NCI-H2081 (cell line): ENCODE measurements at regions not wholly inside any gene's neighbourhood (a gene's known extent, or its start where the extent isn't known, plus 50 kb on each side); places are given as distances from the start of the nearest gene placed in this dataset.
A peak's percentile ranks its signal among the peaks of the same experiment; 100 is the strongest.

Source experiments
- DNase-seq, 2 experiments: peaks; one replicate each; lab custom pipeline; 2025; lab: John Stamatoyannopoulos, UW

DNA sequence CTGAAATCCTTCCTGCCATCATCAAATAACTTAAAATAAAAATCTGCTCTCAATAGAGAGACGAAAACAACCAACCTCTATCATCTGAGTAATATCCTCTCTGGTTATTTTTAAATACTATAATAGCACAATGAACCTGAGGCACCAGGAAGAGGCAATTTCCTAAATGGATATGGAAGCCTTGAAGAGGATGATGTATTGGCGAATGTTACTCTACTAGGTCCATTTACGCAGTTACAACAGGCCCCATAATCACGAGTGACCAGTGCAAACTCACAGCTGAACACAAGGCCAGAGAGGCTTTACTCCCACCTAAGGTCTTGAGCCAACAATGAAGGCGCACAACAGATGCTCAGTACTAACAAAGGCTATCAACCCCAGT is 678.8 kb upstream of the NR3C2 start:
- DNase-seq: no peak

DNA sequence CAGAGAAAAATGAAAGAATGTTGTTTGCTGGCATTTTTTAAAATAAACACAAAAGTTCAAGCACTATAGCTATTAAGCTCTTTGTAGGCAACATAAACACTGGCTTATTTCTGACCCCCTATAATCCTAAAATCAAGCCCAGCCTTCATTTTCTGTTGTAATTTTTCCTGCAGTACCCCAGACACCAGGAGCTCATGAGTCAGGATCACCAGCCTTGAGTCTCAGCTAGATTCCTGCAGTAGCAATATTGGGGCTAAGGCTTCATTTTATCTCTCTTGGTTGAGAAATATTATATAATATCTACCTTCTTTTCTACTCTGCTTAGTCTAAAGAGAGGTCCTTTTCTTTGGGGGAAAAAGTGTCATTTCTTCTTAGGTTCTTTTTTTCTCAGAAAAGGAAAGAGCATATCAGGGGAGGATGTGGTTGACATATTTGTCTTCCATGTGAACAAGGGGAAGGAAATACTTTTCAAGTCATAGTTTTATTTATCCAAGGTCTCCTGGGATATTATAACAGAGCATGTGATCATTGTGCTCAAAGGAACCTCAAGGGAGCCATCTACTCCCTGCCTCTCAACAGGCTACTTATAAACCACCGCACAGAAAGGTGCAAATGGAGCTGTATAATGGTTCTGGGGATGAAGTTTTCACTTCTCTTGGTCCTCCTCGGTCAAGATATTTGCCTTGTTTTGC is 678.3 kb upstream of the NR3C2 start:
- no peak for DNase-seq

DNA sequence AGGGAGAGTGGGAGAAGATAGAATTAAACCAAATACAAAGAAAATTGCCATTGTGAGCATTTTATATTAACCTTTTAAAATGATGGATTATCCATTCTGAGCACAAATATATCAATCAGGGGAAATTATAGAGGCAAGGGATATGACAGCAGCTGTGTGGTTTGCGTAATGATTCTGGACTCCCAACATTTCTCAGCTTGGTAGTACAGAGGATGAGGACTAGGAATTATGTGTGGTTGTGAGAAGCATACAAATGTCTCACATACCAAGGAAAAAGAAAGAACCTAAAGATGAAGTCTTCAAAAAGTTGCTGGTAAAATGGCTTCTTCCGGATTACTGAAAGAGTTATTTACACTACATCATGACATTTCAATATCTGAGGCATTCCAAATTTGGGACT is 674.6 kb upstream of the NR3C2 start:
- no peak for DNase-seq

DNA sequence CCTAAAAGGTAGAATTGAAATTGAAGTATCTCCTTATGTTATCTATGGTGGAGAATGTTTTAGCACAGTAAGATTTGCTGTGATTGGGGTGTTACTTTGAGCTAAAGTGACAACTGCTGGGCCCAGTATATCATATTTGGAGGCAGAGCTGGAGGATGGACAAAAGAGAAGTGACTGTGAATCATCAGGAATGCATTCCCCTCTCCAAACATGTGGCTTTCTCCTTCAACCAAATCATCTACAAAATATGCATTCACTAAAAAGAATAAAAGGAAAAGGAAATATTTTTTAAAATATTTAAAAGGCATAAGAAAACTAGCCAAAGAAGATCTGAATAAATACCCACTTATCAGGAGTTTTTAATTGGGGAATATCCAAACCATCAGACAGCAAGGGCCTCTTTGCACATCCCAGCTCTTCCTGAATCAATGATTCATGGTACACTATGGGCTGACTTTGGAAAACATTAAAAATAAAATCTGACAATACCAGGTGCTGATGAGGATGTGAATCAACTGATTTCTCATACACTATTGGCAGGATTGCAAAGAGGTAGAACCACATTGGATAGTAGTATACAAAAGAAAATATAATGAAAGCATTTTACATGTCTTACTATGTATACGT is 671.7 kb upstream of the NR3C2 start:
- DNase-seq: no peak

DNA sequence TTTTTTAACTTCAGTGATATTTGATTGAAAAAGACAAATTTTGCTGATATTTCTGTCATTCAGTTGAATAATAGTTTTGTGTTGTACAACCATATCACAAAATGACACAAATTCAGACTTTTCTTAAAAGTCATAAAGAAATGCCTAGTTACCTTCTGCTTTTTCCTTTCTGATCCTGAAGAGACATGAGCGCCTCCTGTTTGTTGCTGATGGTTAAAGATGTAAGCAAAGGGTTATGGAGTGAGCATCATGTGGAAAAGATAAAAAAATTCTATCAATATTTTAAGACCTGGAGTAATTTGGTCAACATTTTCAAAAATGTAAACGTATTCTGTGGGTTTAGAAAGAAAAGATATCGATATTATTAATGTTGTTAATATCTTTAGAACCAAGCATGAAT is 669.9 kb upstream of the NR3C2 start:
- no peak for DNase-seq

DNA sequence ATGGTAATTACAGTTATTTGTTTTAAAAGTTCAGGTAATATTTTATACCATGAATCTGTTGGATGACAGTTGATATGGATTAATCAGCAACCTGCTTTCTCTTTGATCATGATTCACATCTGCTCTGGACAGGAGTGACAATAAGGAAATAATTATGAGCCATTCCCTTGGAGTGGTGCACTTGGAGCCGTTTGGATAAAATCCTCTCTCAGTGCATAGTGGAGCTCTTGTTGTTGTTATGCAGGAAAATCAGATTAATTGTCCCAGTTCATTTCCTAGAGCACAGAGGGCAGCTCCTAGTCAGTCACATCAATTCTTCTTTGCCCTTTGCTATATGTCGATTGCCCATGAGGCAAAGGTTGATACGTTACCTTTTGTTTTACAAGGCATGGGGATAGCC is 668.3 kb upstream of the NR3C2 start:
- DNase-seq: no peak

DNA sequence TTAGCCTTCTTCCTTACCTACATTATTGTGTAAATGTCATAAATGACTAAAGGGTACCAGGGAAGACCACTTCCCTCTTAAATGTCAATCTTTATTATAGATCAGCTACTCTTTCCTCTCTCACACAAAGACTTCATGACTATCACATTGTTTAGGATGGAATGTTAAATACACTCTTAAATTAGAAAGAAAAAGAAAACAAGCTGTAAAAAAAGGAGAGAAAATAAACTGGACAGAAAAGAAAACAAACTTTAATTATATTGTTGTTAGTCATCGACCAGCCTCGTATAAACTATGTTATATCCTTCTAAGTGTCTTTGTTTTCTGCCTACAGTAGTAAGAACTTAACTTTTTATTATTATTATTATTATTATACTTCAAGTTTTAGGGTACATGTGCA is 666.4 kb upstream of the NR3C2 start:
- no peak for DNase-seq

DNA sequence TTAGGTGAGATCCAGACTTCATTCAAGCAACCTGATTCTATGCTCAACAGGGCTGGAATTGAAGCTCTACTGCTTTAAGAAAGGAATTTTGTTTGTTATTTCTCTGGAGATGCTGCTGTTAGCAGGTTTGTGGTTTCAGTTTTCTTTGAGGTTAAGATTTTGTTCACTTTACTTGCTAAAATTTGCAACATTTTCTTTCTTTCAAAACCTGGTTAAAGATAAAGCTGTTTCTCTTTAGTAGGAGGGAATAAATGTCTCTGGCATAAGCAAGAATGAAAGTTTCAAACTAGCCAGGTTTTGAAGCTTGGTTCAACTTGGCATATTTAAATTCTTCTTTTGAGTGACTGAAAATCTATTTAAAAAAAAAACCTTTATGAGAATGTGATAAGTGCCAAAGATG is 660.6 kb upstream of the NR3C2 start:
- no peak for DNase-seq

DNA sequence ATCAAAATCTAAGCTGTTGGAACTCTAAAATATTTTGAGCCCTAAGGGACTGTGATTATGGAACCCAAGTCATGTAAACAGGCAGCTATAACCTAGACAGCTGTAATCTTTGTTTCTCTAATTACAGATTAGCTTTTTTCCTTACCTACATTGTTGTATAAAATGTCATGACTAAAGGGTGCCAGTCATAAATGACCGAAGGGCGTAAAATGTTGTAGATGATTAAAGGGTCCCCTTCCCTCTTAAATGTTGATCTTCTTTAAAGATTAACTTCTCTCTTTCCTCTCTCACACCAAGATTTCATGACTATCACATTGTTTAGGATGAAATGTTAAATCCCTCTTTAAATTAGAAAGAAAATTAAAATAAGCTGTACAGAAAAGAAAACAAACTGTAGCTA is 659.4 kb upstream of the NR3C2 start:
- no peak for DNase-seq

DNA sequence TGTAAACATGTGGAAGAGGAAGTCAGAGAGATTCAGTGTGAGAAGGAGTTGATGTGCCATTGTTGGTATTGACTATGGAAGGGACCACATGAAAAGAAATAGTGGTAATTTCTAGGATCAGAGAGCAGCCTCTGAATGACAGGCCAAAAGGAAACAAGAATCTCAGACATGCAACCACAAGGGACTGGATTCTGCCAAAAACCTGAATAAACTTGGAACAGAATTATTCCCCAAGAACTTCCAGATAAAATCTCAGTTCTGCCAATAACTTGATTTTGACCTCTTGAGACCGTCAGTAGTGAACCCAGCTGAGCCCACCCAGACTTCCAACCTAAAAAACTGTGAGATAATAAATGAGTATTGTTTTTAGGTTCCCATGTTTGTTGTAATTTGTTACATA is 653.6 kb upstream of the NR3C2 start:
- DNase-seq: no peak

DNA sequence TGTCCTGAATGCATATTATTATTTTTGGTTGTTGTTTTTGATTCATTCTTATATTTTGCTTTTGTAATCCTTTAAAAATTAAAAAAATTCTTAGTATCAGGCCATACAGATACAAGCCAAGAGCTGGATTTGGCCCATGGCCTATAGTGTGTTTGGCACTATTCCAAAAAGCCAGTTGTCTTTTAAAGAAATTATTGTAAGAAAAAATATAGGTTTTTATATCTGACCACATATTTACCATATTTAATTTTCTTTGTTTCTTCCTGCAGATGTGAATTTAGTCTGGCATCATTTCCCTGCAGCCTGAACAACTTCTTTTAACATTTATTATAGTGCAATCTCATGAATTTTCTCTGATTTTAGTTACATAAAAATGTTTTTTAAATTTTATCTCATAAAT is 652.8 kb upstream of the NR3C2 start:
- DNase-seq: no peak

DNA sequence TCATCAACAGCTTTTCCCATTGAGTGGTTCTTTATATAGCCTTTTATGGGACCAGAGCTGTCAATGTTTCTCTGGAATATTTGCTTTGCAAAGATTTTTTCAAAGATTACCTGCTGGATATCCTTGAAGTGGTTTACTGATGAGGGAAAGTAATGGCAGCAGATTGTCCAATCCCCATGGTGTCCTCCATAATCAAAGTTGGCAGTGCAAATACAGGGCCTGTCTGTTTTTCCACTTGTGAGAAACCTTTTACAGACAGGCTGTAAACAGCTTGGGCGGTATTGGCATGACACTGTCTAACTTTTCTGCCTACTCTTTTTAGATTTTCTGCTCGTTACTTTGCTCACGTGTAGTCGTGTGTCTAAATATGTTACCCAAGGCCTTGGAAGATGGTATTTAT is 641.9 kb upstream of the NR3C2 start:
- no peak for DNase-seq

DNA sequence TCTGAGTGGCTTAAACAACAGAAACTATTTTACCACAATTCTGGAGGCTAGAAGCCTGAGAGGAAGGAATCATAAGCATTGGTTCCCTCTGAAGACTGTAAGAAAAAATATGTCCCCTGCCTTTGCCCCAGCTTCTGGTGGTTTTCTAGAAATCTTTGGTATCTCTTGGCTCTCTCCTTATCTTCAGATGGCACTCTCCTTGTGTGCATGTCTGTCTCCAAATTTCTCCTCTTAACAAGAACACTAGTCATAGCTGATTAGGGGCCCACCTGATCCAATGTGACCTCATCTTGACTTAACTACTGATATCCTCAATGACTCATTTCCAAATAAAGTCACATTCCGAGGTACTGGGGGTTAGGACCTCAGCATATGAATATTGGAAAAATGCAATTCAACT is 635.0 kb upstream of the NR3C2 start:
- no peak for DNase-seq

DNA sequence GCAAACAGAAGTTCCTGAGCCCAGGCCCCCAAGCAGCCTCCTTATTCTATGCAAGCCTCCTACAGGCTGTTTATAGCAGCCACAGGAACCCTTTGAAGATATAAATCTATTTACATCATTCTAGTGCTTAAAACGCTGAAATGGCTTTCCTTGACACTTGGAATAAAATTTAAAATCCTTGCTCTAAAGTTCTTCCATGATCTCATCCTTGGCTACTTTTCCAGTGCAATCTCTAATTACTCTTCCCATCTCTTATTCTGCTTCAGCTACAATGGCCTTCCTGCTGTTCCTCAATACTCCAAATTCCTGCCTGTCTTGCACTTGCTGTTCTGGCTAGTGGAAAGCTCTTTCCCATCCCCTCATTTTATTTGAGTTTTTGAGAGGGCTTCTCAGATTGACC is 634.2 kb upstream of the NR3C2 start:
- no peak for DNase-seq

DNA sequence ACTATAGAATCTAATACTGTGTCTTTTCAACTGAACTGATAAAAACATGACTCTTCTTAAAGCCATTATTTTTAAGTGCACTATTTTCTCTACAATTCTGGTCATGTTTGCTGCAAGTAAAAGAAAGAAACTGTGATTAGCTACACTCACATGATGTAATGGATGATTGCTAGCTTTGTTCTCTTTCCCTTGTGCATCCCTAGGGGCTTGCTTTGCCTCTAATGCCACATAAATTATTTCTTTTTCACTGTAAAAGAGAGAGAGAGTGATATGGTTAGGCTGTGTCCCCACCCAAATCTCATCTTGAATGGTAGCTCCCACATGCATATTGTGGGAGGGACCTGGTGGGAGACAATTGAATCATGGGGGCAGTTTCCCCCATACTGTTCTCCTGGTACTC is 630.2 kb upstream of the NR3C2 start:
- no peak for DNase-seq

DNA sequence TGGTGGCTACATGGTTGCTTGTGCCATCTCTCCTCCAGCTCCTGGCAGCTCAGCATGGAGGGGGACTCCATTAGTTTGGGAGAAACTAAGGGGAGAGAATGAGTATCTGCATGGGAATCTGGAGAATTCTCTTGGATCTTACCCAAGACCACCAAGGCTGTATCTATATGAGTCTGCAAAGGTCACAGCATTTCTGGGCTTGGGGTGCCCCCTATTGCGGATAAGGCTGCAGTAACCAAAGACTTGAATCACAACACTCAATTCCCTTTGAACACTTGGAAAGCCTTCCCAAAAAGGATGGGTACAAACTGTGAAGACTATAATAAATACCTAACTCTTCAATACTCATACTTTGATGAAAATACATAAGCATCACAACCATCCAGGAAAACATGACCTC is 623.5 kb upstream of the NR3C2 start:
- DNase-seq: no peak

DNA sequence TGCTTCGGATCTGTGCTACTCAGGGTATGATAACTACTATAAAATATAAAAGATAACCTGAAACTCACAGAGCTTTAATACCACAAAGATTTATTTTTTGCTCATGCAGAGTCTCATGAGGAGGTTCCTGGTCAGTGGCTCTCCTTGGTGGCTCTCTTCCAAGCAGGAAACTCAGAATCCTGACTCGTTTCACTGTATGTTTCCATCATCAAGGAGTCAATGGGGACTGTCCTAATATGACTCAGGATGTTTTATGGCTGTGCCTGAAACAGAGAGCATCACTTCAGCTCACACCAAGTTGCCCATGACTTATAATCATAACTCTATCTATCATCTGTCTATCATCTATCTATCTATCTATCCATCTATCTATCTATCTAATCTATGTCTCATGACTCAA is 620.8 kb upstream of the NR3C2 start:
- DNase-seq: no peak

DNA sequence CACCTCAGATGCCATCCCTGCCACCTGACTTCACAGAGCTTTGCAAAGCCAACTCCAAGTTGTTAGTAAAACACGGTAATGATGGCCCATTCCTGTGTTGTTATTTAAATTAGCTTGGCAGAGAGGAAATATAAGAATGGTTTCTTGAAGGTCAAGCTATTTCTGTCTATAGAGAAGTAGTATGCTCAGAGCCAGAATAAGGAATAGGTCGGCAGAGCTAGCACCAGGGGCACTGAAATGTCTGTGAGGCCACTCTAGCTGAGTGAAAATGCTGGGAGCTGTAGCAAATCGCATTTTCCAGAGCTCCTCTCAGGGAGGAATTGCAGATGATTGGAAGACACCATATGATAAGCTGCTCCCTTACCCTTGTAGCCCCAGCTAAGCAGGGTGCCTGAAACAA is 615.4 kb upstream of the NR3C2 start:
- DNase-seq: no peak

DNA sequence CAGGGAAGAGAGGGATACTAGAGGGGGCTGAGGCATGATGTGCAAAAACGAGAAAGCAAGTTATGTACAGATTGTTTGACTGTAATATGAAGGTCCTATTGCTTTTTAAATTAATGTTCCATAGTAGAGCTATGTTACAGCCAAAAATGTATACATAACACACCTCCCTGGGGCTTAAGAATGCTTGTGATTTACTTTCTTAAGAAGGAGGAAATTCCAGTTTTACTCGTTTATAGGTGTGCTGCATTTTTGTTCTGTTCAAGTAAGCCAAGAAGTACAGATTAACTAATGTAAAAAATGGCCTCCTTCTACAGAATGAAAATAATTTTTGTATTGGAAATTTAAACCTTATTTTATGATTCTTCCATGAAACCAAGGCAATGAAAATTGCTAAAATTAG is 614.4 kb upstream of the NR3C2 start:
- no peak for DNase-seq

DNA sequence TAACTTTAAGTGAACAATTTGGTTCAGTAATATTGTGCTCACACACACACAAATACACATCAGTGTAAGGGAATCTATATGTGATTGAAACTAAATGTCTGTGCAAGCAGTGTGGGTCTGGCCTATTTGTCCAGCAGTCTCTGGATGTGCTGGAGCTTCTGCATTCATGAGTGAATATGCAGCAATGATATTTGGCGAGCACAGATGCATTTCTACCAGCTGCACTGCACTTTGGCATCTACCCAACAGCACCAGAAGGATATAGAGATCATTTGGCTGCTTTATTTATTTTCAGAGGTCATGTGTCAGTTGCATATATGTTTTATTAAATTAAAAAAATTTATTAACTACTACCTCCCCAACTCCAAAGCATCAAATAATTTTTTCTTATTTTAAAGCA is 613.4 kb upstream of the NR3C2 start:
- peak in 1 of 2 experiments; percentile 3 for DNase-seq

DNA sequence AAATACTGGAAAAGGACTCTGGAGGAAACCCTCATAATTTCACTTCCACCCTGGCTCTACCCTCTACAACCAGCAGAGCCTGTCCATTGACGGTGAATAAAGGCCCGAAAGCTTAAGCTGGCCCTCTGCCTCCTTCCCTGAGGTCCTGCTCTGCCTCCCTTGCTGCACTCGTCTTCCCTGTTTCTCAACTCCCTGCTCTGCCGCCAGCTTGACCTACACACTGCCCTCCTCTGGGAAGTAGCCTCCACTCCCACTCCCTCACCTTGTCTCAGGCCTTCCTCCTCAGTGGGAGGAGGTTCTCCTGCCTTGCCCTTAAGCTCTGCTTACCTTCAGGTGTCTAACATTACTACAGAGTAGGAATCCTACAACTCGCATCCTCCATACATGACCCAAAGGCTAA is 608.6 kb upstream of the NR3C2 start:
- no peak for DNase-seq

DNA sequence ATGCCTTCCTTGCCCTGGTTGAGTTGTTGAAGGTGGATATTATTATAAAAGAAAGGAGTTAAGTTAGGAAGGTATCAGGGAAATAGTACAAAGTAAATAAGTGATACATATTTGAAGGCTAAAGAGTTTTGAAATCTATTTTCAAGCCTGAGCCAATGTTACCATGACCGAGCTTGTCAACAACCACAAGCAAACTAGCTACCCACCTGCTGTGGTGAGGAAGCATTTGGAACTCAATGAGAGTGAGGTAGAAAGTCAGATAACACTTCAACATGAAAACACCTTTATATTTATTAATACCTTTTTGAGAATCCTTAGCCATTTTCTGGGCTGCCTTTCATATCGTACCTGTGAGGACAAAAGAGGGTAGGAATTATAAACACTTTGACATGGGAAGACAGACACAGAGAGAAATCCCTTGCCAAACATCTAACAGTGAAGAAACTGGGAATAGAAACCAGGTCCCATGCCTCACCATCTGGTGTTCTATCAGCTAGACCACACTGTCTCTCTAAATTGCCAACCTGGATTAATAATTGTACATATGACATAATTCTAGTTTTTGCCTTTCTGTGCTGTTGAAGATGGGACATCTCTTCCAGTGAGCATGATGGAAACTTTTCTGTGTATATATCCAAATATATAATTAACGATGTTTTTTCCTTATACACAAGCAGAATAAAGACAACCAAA is 606.4 kb upstream of the NR3C2 start:
- DNase-seq: no peak

DNA sequence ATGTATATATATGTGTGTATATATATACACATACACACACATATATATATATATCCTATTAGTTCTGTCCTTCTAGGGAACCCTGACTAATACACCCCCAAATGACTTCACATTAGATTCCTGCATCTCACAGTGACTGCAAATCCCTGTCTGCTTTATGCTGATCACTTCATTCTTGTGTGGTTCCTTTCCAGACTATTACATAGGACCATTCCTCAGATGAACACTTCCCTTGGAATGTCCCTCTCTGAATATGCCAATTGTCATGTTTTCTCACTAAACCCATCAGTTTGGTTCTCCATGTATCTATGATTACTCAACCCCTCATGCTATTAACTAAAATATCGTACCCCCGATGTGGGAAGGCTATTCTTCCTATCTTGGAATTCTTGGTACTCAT is 605.2 kb upstream of the NR3C2 start:
- DNase-seq: no peak

DNA sequence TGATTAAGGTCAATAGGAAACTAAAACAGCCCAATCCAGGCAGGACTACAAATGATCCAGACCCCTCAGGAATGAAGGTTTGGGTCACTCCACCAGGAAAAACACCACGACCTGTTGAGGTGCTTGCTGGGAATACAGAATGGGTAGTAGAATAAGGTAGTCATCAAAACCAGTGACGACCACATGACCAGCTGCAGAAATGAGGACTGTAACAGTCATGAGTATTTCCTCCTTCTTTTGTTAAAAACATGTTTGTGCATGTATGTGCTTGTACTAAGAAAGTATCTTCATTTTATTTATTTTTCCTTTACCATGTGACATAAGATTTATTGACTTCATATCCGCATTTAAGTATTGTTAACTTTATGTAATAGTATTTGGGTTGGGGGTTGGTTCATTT is 603.5 kb upstream of the NR3C2 start:
- no peak for DNase-seq
